ENCODE measurements at regions not wholly inside any gene's neighbourhood (a gene's known extent, or its start where the extent isn't known, plus 50 kb on each side); places are given as distances from the start of the nearest gene placed in this dataset.

- TF ChIP-seq CTCF (IDR thresholded peaks at IDR 0.05; ENCODE audit: poor library complexity, severe bottlenecking) (no peak), EZH2 (IDR thresholded peaks at IDR 0.05; ENCODE audit: borderline replicate concordance, insufficient read depth, low read length, poor library complexity, severe bottlenecking) (no peak)
Observed at GRCh38 chr1:221139991-221140390, 260.7 kb downstream of the HLX start.
